ENCODE measurements at regions not wholly inside any gene's neighbourhood (a gene's known extent, or its start where the extent isn't known, plus 50 kb on each side); places are given as distances from the start of the nearest gene placed in this dataset.

DNA sequence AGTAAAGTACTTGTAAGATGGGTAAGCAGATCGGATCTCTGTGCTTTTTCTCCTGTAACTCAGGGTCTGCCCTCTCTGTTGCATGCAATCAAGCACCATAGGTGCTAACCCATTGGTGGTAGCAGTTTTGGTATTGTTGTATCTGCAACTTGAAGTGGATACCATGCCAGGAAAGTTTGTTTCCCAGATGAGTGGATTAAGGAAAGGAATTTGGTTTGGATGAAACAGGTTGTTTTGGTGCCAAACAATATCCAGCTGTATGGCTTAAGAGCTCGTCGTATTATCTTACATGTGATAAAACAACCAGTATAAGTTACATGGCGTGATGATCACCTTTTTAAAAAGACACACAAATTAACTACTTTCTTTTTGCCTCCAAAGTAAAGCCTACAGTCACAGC is 280.9 kb upstream of the TENM3 start:
- TF ChIP-seq POLR2A (IDR thresholded peaks at IDR 0.05) = no peak
- TF ChIP-seq, protein P1, sequence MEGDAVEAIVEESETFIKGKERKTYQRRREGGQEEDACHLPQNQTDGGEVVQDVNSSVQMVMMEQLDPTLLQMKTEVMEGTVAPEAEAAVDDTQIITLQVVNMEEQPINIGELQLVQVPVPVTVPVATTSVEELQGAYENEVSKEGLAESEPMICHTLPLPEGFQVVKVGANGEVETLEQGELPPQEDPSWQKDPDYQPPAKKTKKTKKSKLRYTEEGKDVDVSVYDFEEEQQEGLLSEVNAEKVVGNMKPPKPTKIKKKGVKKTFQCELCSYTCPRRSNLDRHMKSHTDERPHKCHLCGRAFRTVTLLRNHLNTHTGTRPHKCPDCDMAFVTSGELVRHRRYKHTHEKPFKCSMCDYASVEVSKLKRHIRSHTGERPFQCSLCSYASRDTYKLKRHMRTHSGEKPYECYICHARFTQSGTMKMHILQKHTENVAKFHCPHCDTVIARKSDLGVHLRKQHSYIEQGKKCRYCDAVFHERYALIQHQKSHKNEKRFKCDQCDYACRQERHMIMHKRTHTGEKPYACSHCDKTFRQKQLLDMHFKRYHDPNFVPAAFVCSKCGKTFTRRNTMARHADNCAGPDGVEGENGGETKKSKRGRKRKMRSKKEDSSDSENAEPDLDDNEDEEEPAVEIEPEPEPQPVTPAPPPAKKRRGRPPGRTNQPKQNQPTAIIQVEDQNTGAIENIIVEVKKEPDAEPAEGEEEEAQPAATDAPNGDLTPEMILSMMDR (IDR thresholded peaks at IDR 0.05) = no peak
